ENCODE measurements at regions not wholly inside any gene's neighbourhood (a gene's known extent, or its start where the extent isn't known, plus 50 kb on each side); places are given as distances from the start of the nearest gene placed in this dataset.

DNA sequence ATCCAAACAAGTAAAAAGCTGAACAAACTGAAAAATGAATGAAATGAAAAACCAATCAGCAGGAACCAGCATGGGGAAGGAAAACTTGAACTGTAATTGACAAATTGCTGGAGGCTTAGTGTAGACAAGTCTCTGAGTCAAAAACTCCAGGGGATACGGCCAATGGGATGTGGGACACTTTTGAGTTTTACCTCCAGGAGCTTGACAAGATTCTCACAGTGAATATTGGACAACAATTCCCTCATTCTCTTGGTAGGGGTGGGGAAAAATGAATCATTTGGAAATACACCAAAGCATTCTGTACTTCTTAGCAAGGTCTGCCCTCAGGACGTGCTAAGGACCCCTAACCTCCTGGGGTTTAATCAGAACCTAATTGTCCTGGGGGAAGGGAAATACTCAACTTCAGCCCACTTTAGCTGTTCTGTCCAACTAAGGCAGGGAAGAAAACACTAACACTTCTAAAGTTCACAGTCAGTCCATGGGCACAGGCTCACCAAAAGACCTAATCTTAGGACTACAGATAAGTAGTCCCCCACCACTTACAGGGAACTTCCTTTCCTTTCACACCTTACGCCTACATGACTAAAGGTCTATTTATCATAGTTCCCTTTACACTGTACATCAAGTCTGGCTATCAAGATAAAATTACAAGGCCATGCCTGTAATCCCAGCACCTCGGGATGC is 60.7 kb upstream of the CDC42BPA start:
- intact Hi-C loops (cut with DNase I): no loop called here
- H3K4me3 ChIP-seq: no peak overlapping the region
- TF ChIP-seq, protein P1, sequence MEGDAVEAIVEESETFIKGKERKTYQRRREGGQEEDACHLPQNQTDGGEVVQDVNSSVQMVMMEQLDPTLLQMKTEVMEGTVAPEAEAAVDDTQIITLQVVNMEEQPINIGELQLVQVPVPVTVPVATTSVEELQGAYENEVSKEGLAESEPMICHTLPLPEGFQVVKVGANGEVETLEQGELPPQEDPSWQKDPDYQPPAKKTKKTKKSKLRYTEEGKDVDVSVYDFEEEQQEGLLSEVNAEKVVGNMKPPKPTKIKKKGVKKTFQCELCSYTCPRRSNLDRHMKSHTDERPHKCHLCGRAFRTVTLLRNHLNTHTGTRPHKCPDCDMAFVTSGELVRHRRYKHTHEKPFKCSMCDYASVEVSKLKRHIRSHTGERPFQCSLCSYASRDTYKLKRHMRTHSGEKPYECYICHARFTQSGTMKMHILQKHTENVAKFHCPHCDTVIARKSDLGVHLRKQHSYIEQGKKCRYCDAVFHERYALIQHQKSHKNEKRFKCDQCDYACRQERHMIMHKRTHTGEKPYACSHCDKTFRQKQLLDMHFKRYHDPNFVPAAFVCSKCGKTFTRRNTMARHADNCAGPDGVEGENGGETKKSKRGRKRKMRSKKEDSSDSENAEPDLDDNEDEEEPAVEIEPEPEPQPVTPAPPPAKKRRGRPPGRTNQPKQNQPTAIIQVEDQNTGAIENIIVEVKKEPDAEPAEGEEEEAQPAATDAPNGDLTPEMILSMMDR (IDR thresholded peaks at IDR 0.05): no peak
- H3K27ac ChIP-seq: no peak overlapping the region
- H3K9me3 ChIP-seq: no peaks in the 10 kb centered on the region
- no peaks in the 10 kb centered on the region for H3K27me3 ChIP-seq
- H3K36me3 ChIP-seq: no peaks in the 10 kb centered on the region
- 70% methylated on average over 4 of the region's 4 CpGs for WGBS, 2 donors
- no peaks in the 10 kb centered on the region for H3K4me1 ChIP-seq
- no peak for FAIRE-seq
- ATAC-seq: no peak
- DNase-seq: no peak

GRCh38 chr1:227378181-227378580 is 59.9 kb upstream of the CDC42BPA start:
- FAIRE-seq: no peak
- ATAC-seq: no peak

GRCh38 chr1:227374846-227375245 is 56.6 kb upstream of the CDC42BPA start:
- no peak for DNase-seq
- Histone ChIP-seq H3K27me3 (no peaks in the 10 kb centered on the region), H3K27ac (no peak overlapping the region), H3K4me1 (no peaks in the 10 kb centered on the region), H3K36me3 (no peaks in the 10 kb centered on the region), H3K9me3 (no peaks in the 10 kb centered on the region), H3K4me3 (no peak overlapping the region)
- TF ChIP-seq, protein P1 (IDR thresholded peaks at IDR 0.05): no peak
- 58 to 60% methylated on average over 1 of the region's 1 CpG for WGBS, 2 donors
- intact Hi-C loops (cut with DNase I): no loop called here
- FAIRE-seq: no peak
- no peak for ATAC-seq

More at GRCh38 chr1:227378181-227378580, 59.9 kb upstream of the CDC42BPA start:
- intact Hi-C loops (cut with DNase I): no loop called here
- no peak for DNase-seq
- WGBS, 2 donors: 90 to 92% methylated on average over 2 of the region's 2 CpGs
- Histone ChIP-seq H3K4me3 (no peak overlapping the region), H3K27ac (no peak overlapping the region), H3K4me1 (no peaks in the 10 kb centered on the region), H3K36me3 (no peaks in the 10 kb centered on the region), H3K9me3 (no peaks in the 10 kb centered on the region), H3K27me3 (no peaks in the 10 kb centered on the region)
- TF ChIP-seq, protein P1 (IDR thresholded peaks at IDR 0.05): no peak

DNA sequence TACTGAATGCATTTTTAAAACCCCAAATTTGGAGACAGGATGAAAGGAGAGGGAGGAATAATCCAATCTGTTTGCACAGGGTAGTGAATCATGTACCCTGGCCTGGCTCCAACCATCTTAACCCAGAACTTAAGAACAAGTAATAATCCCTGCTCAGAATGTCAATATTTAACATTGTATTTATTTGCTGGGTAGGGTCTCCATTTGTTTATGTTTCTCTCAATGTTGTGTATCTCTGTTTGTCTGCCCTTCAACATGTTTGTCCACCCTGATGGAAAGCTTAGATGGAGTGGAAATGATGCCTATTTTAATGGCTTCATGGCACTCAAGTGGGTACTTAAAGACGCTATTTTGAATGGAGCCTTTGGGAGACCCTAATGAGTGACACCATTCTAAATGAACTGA is 54.4 kb upstream of the CDC42BPA start:
- intact Hi-C loops (cut with DNase I): no loop called here
- Histone ChIP-seq H3K36me3 (no peaks in the 10 kb centered on the region), H3K27me3 (no peaks in the 10 kb centered on the region), H3K4me1 (no peaks in the 10 kb centered on the region), H3K27ac (no peak overlapping the region), H3K4me3 (no peak overlapping the region), H3K9me3 (no peaks in the 10 kb centered on the region)
- WGBS, 2 donors: 84 to 92% methylated on average over 1 of the region's 1 CpG
- TF ChIP-seq, protein P1 (IDR thresholded peaks at IDR 0.05): no peak
- ATAC-seq: no peak
- no peak for FAIRE-seq
- DNase-seq: no peak

DNA sequence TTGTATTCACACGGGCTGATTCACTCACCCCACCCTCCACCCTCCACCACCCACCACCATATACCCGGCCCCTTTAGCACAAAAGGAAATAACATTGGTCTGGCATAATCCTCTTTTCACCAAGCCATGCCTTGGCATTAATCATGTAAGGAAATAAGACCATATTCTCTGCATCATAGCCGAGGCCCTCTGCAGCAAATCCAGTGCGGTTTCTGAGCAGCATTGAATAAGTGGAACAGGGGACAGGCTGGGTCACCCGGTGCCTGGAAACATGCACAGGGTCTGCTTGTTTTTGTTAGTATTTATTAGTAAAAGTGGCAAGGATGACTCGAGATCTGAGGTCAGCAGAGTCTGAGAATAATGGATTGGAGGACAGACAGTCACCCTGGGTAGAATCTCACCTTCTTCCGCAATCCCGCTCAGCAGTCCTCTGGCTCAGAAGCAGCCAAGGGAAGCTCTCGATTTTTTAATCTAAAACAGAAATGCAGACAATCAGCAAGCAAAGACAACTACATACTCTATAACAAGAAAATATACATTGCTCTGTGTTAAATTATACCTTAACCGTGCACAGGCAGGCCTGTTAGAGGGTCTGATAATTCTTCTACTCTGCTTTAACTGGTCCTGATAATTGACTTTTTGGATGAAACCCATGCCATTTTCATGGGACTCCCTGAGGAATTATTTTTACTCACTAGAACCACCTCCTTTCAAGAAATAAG is 52.4 kb upstream of the CDC42BPA start:
- no peak for FAIRE-seq
- Histone ChIP-seq H3K4me3 (no peak overlapping the region), H3K9me3 (no peaks in the 10 kb centered on the region), H3K27ac (no peak overlapping the region), H3K36me3 (no peaks in the 10 kb centered on the region), H3K27me3 (no peaks in the 10 kb centered on the region), H3K4me1 (no peaks in the 10 kb centered on the region)
- TF ChIP-seq, protein P1 (IDR thresholded peaks at IDR 0.05): no peak
- ATAC-seq: no peak
- WGBS, 2 donors: 80 to 87% methylated on average over 10 of the region's 10 CpGs
- intact Hi-C loops (cut with DNase I): no loop called here
- no peak for DNase-seq
